Endothelial cell (in vitro differentiated cells): ENCODE measurements at regions not wholly inside any gene's neighbourhood (a gene's known extent, or its start where the extent isn't known, plus 50 kb on each side); places are given as distances from the start of the nearest gene placed in this dataset.
"Not testable (repeated sequence)": the region's sequence is repeated elsewhere in the genome, so short reads cannot be mapped to it uniquely, and the experiment has no call there.

ENCODE experiments used
- DNase-seq: peaks from one replicate; pipeline ENCODE4 v3.0.0; 2021; ENCODE audit warnings: low spot score
- H3K27ac Mint-ChIP-seq: one replicate; pipeline ENCODE4 v1.8.0; 2021; ENCODE audit warnings: mixed read lengths, inconsistent platforms; ENCODE audit not compliant: unreplicated experiment
- H3K27me3 Mint-ChIP-seq: one replicate; pipeline ENCODE4 v1.8.0; 2021; ENCODE audit warnings: mild to moderate bottlenecking, moderate library complexity, mixed read lengths, inconsistent platforms; ENCODE audit not compliant: unreplicated experiment
- H3K36me3 Mint-ChIP-seq: one replicate; pipeline ENCODE4 v1.8.0; 2021; ENCODE audit warnings: mild to moderate bottlenecking, low read depth, mixed read lengths, inconsistent platforms; ENCODE audit not compliant: unreplicated experiment
- H3K4me1 Mint-ChIP-seq: one replicate; pipeline ENCODE4 v1.8.0; 2021; ENCODE audit warnings: mild to moderate bottlenecking, mixed read lengths, inconsistent platforms; ENCODE audit not compliant: unreplicated experiment
- H3K4me3 Mint-ChIP-seq: one replicate; pipeline ENCODE4 v1.8.0; 2021; ENCODE audit warnings: mild to moderate bottlenecking, mixed read lengths, inconsistent platforms; ENCODE audit not compliant: unreplicated experiment
- H3K9me3 Mint-ChIP-seq: one replicate; pipeline ENCODE4 v1.8.0; 2021; ENCODE audit warnings: mixed read lengths, inconsistent platforms; ENCODE audit not compliant: unreplicated experiment
- TF ChIP-seq, protein P1 (sequence below): fragments of 200-600 bp; sonication (generic); IDR thresholded peaks from one replicate; pipeline ENCODE4 v1.5.0; 2021; ENCODE audit warnings: antibody characterized with exemption; ENCODE audit not compliant: unreplicated experiment

- H3K27ac Mint-ChIP-seq = no peak overlapping the region
- H3K36me3 Mint-ChIP-seq = no peaks in the 10 kb centered on the region
- no peaks in the 10 kb centered on the region for H3K27me3 Mint-ChIP-seq
- no peaks in the 10 kb centered on the region for H3K9me3 Mint-ChIP-seq
- no peak overlapping the region for H3K4me3 Mint-ChIP-seq
- TF ChIP-seq, protein P1, sequence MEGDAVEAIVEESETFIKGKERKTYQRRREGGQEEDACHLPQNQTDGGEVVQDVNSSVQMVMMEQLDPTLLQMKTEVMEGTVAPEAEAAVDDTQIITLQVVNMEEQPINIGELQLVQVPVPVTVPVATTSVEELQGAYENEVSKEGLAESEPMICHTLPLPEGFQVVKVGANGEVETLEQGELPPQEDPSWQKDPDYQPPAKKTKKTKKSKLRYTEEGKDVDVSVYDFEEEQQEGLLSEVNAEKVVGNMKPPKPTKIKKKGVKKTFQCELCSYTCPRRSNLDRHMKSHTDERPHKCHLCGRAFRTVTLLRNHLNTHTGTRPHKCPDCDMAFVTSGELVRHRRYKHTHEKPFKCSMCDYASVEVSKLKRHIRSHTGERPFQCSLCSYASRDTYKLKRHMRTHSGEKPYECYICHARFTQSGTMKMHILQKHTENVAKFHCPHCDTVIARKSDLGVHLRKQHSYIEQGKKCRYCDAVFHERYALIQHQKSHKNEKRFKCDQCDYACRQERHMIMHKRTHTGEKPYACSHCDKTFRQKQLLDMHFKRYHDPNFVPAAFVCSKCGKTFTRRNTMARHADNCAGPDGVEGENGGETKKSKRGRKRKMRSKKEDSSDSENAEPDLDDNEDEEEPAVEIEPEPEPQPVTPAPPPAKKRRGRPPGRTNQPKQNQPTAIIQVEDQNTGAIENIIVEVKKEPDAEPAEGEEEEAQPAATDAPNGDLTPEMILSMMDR = no peak
- no peak for DNase-seq
- H3K4me1 Mint-ChIP-seq = peaks cover 3% of the 10 kb centered on the region
Measured at GRCh38 chr4:116001291-116001690, 887.9 kb upstream of the NDST4 start.

GRCh38 chr4:115986573-115986972 lies 873.2 kb upstream of the NDST4 start:
- no peak for DNase-seq
- Mint-ChIP-seq H3K4me1 (no peaks in the 10 kb centered on the region), H3K27me3 (no peaks in the 10 kb centered on the region), H3K27ac (no peak overlapping the region), H3K9me3 (no peaks in the 10 kb centered on the region), H3K36me3 (no peaks in the 10 kb centered on the region), H3K4me3 (no peak overlapping the region)
- TF ChIP-seq, protein P1 = no peak

DNA sequence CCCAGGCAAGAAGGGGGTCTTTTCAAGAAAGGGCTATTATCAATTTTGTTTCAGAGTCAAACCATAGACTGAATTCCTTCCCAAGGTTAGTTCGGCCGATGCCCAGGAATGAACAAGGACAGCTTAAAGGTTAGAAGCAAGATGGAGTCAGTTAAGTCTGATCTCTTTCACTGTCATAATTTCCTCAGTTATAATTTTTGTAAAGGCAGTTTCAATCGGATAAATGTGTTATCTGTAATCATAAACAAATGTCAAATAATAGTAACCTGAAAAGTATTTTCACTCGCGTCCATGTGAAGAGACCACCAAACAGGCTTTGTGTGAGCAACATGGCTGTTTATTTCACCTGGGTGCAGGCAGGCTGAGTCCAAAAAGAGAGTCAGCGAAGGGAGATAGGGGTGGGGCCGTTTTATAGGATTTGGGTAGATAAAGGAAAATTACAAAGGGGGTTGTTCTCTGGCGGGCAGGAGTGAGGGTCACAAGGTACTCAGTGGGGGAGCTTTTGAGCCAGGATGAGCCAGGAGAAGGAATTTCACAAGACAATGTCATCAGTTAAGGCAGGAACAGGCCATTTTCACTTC lies 862.1 kb upstream of the NDST4 start:
- not testable (repeated sequence) for H3K4me3 Mint-ChIP-seq, DNase-seq, H3K36me3 Mint-ChIP-seq, H3K27me3 Mint-ChIP-seq, H3K4me1 Mint-ChIP-seq, H3K9me3 Mint-ChIP-seq, H3K27ac Mint-ChIP-seq

- H3K4me3 Mint-ChIP-seq = no peak overlapping the region
- H3K27ac Mint-ChIP-seq = no peak overlapping the region
- TF ChIP-seq, protein P1 = no peak
- peaks cover 4% of the 10 kb centered on the region for H3K4me1 Mint-ChIP-seq
- H3K36me3 Mint-ChIP-seq = no peaks in the 10 kb centered on the region
- H3K9me3 Mint-ChIP-seq = no peaks in the 10 kb centered on the region
- DNase-seq = no peak
- no peaks in the 10 kb centered on the region for H3K27me3 Mint-ChIP-seq
Measured at GRCh38 chr4:115973768-115974167, 860.3 kb upstream of the NDST4 start.

- Mint-ChIP-seq H3K36me3 (no peaks in the 10 kb centered on the region), H3K9me3 (no peaks in the 10 kb centered on the region), H3K27me3 (no peaks in the 10 kb centered on the region), H3K27ac (no peak overlapping the region), H3K4me3 (no peak overlapping the region), H3K4me1 (peaks cover 4% of the 10 kb centered on the region)
- DNase-seq = no peak
- TF ChIP-seq, protein P1 = no peak
Measured at GRCh38 chr4:115972967-115973366, 859.5 kb upstream of the NDST4 start.

DNA sequence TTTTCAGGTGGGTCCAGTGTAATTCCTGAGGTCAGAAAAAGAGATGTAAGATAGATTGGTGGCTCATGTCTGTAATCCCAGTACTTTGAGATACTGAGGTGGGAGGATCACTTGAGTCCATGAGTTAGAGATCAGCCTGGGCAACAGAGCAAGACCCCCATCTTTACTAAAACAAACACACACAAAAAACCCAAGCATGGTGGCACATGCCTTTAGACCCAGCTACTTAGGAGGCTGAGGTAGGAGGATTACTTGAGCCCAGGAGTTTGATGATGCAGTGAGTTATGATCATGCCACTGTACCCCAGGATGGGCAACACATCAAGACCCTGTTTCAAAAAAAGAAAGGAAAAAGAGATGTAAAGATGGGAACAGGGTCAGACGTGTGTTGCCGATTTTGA lies 857.4 kb upstream of the NDST4 start:
- Mint-ChIP-seq H3K36me3 (no peaks in the 10 kb centered on the region), H3K27me3 (no peaks in the 10 kb centered on the region)
- TF ChIP-seq, protein P1 = no peak

More for the DNA sequence above, 857.4 kb upstream of the NDST4 start:
- Mint-ChIP-seq H3K9me3 (no peaks in the 10 kb centered on the region), H3K27ac (no peak overlapping the region), H3K4me1 (peaks cover 4% of the 10 kb centered on the region), H3K4me3 (no peak overlapping the region)
- no peak for DNase-seq
